ENCODE measurements at regions not wholly inside any gene's neighbourhood (a gene's known extent, or its start where the extent isn't known, plus 50 kb on each side); places are given as distances from the start of the nearest gene placed in this dataset.

- TF ChIP-seq, protein P1, sequence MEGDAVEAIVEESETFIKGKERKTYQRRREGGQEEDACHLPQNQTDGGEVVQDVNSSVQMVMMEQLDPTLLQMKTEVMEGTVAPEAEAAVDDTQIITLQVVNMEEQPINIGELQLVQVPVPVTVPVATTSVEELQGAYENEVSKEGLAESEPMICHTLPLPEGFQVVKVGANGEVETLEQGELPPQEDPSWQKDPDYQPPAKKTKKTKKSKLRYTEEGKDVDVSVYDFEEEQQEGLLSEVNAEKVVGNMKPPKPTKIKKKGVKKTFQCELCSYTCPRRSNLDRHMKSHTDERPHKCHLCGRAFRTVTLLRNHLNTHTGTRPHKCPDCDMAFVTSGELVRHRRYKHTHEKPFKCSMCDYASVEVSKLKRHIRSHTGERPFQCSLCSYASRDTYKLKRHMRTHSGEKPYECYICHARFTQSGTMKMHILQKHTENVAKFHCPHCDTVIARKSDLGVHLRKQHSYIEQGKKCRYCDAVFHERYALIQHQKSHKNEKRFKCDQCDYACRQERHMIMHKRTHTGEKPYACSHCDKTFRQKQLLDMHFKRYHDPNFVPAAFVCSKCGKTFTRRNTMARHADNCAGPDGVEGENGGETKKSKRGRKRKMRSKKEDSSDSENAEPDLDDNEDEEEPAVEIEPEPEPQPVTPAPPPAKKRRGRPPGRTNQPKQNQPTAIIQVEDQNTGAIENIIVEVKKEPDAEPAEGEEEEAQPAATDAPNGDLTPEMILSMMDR (IDR thresholded peaks at IDR 0.05): no peak
- no peak for TF ChIP-seq POLR2A (IDR thresholded peaks at IDR 0.05)
These were observed 146.1 kb downstream of the KLF5 start for GRCh38 chr13:73204952-73205351.
